Activated CD4-positive, alpha-beta T cell treated with anti-CD3 and anti-CD28 coated beads for 24 hours (primary cell): ENCODE measurements at regions not wholly inside any gene's neighbourhood (a gene's known extent, or its start where the extent isn't known, plus 50 kb on each side); places are given as distances from the start of the nearest gene placed in this dataset.
"Not testable (repeated sequence)": the region's sequence is repeated elsewhere in the genome, so short reads cannot be mapped to it uniquely, and the experiment has no call there.

Experiments used
- DNase-seq, 2 donors: peaks; one replicate each; pipeline ENCODE4 v3.0.0-alpha.2; 2020; ENCODE audit warnings: low read depth in 2 of 2

DNA sequence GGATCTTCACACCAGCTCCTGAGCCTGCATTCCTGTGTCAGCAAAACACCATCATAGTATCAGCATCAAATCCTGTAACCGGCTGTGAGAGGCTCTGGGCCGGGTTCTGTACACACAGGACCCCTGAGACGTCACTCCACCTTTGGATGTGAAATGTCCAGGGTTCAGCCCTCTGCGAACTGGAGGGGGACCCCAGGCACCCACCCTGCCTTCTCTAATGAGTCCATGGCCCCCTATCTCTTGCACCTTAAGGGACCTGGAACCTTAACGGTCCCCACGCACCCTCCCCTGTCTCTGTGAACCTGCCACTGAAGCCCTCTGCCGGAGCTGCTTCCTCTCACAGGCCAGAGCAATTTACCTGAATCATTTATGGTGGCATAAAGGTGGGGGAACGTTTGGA lies 257.8 kb downstream of the NPHP4 start:
- DNase-seq: no peak

DNA sequence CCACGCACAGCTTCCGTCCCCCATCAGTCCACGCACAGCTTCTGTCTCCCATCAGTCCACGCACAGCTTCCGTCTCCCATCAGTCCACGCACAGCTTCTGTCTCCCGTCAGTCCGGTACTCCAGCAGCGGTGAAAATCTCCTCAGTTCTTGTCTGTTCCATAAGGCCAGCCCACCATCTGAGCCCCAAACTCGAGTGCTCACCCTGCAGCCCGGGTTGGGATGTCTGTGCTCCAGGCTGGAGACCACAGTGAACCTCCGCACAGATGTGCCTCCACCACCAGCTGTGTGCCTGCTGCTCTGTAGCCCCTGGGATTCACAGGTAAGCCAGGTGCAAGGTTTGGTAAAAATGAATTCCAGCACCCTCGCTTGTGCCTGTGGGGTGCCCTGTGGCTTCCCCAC lies 258.6 kb downstream of the NPHP4 start:
- no peak for DNase-seq

DNA sequence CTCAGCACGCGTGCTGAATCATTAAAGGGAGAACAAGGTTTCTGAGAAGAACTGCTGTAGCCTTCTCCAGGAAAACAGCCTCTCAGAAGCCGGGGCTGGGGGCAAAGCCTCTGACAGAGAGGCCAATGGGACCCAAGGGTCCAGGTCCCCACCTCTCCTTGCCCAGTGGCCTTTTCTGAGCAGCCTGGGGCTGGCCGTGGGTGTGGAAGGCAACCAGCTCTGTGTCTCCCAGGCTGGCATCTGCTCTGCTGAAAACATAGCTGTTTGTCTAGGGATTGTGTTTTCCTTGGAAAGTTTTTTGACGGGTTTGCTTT lies 261.2 kb downstream of the NPHP4 start:
- no peak for DNase-seq

DNA sequence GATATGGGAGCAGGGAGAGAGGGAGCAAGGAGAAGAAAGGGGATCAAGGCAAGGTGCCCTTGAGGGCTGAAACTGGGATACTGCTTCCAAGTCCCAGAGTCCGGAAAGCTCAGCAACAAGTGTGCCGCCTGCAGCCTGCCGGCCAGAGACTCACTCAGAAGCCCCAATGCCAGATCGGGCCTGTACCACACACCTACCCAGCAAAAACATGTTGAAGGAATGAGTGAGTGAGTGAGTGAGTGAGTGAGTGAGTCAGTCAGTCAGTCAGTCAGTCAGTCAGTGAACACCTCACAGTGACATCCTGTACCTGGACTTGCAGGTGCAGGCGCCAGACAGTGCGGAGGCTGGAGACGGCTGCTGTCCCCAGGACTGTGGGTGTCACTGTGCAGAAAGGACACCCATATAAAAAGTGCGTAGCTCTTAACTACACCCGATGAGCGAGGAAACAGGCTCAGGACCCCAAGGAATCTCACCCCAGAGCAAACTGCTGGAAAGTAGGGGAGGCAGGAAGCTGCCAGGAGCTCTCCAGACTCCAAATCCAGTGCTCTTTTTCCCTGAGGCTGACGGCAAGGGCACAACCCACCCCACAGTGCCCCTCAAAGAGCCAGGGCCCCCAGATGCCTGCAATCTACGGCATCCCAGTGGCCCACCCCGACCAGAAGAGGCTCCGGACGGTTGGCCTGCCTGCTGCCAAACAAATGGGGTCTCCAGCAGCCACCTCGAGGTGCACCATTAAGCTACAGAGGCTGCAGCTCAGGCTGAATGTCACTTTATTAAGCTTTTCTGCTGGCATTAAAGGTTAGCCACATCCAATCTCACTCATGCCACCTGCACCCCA lies 261.7 kb downstream of the NPHP4 start:
- DNase-seq: no peak

DNA sequence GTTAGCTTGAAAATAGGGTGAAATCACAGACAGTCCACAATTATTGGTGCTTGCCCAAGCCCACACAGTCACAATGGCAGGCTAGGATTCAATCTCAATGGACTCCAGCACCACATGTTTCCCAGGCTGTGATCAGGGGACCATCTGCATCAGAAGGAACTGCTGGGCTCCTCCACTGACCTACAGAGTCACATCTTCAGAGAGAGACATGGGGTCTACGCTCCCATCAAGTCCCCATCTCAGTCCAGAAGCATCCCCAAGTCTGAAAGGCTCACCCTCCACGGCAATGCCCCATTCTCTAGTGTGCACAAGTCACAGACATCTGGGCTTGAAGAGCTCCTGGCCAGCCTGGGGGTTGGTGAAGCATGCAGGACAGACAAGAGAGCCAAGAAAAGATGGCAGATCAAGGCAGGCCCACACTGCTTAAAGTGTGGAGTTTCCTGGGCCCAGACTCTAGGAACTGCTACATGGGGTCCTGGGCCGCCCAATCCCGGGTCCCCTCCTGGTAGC lies 262.5 kb downstream of the NPHP4 start:
- no peak for DNase-seq

- DNase-seq: no peak
Observed at GRCh38 chr1:5728663-5729355, 263.4 kb downstream of the NPHP4 start.

- no peak for DNase-seq
Observed at GRCh38 chr1:5727871-5728643, 264.2 kb downstream of the NPHP4 start.

GRCh38 chr1:5727191-5727590 lies 265.0 kb downstream of the NPHP4 start:
- DNase-seq: no peak

DNA sequence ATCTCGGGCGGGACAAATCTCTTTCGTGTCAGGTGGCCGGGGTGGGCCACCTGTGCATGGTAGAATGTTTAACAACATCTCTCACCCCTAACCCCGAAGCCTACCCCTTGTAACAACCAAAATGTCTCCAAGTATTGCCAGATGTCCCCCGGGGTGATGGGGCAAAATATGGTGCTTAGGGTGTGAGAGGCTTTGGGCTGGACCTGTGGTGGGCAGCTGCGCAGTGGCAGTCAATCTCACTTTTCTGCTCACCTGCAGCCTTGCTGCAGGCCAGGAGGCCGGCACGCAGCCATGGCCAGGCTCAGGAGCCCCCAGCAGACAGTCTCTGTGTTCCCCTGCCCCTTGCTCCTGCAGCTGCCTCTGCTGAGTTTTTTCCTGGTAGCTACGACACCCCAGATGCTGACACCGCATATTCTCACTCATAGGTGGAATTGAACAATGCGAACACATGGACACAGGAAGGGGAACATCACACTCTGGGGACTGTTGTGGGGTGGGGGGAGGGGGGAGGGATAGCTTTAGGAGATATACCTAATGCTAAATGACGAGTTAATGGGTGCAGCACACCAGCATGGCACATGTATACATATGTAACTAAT lies 265.5 kb downstream of the NPHP4 start:
- DNase-seq: not testable (repeated sequence)

DNA sequence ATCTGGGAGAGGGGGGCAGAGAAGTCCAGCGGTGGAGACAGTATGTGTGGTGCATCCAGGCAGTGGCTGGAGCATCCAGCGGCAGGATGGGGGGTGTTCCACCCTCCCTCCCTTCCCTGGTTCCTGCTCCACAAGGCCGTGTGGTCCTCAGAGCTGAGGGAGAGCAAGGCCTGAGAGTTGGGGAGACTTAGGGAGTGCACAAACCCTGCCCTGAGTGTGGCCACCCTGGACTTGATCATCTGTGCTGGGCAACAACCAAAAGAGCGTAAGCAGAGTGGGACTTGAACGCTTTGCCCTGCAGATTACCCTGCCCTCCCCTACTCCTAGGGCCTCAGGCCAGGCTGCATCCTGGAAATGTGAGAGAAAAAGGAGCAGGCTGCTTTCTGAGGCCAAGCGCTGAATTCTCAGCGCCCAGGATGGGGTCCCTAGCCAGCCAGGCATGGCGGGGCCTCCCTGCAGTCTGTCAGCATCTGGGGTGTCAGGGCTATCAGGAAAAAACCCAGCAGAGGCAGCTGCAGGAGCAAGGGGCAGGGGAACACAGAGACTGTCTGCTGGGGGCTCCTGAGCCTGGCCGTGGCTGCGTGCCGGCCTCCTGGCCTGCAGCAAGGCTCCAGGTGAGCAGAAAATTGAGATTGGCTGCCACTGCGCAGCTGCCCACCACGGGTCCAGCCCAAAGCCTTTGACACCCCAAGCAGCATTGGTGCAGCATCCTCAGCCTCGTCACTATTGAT lies 266.2 kb downstream of the NPHP4 start:
- DNase-seq: no peak

GRCh38 chr1:5725406-5725805 lies 266.8 kb downstream of the NPHP4 start:
- DNase-seq: no peak

DNA sequence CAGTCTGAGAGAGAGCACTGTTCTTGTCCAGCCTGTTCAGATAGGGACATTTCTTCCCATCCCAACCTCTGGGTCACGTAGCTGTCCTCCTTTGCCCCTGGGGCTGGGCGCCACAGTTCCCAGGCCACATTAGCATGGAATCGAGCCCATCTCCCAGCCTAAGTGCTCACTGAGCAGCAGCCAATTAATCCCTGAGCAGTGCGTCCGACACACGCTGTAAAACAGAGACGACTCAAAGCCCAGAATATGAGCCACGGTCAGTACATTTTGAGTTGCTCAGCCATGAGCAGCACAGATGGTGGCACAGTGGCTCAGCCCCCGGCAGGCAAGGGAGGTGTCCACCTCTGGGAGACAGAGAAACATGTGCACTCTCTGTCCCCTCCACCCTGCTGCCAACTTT lies 267.4 kb downstream of the NPHP4 start:
- no peak for DNase-seq

GRCh38 chr1:5722635-5723164 lies 269.5 kb downstream of the NPHP4 start:
- no peak for DNase-seq

GRCh38 chr1:5721634-5722215 lies 270.5 kb downstream of the NPHP4 start:
- DNase-seq: no peak

DNA sequence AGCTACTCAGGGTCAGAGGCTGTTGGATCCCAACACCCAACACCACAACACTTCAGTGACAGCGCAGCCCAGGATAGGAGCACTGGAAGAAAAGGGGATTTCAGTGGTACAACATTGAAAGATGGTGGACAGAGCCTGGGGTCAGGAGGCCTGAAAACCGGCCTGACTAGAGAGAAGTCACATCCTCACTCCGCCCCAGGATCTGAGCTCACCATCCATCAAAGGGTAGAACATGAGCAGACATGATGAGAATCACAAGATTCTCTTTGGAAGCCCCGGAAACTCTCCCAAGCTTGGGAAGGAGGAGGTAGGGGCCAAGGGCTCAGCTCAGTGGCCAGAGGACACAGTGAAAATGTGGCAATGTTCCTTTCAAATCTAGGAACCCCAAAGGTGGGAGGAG lies 271.3 kb downstream of the NPHP4 start:
- DNase-seq: no peak

- no peak for DNase-seq
Observed at GRCh38 chr1:5720484-5720883, 271.7 kb downstream of the NPHP4 start.

DNA sequence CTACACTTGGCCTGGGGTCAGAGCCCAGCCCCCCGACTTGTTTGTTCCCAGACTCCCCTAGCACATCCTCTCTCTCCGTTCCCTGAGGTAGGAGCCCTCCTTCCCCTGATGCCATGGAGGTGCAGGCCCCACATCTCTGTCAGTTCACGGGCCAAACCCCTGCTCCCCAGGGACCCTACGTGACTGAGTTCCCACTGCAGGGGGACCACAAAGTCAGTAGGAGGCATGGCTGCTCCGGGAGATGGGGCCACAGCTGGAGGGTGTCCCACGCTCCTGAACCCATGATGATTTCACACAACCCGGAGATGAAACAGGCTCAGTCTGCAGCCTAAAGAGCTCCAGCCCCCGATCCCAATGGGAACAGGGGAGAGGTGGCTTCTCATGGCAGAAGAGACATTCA lies 272.2 kb downstream of the NPHP4 start:
- no peak for DNase-seq

DNA sequence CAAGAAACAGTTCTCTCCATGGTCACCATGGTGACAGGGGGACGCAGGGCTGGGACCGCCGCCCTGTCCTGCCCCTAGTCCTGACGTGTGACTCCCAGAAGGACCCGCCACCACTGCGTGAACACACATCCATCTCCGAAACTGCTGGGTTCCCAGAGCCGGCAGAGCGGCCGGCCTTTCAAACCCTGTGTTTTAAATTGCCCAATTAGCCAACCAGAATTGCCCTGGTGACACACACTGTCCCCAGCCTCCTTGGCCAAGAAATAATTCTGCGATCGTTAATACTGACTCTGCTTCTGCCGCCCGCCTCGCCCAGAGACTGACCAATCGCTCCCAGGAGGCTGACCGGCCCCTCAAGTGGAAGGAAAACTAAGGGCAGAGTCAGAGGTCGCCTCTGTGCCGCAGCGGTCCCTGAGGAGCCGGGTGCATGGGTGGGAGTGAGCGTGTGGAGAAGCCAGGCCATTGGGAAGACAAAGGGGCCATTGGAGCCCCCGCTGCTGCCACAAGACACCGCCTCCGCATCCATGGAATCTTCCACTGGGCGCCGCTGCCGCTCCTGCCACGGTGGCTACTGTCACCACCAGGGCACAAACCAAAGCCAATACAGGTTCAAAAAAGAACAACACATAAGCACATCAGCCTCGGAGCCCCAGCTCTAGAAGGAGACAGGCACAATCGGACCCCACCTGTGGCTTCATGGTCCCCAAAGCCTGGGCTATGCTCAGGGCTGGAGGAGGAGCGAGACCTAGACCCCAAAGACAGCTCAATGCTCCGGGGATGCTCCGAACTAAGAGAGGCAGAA lies 273.2 kb downstream of the NPHP4 start:
- no peak for DNase-seq

DNA sequence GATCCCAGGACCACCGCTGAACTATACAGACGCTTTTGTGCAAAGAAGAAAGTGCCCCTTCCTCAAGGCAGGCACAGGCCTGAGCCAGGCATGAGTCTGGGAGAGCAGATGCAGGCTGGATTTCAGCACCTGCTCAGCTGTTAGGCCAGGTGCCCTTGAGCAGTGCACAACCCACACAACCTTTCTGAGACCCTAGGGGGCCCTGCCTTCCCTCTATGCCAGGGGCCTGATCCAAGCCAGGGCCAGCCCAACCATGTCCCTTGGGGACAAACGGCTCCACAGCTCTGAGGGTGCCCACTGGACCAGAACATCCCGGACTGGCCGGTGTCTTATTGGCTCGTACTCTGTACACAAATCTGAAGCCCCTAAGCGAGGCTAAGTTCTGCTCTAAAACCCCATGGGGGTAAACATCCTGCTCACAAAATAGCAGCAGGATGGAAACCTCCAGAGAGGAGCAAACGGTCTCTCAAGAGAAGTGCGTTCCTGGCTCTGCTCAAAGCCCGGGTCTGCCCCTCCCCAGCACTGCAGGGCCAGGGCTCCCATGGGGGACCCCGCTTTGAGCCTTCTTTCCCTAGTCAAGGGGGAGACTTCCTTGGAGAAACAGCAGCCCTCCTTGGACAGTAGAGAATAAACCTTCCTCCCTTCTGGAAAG lies 275.1 kb downstream of the NPHP4 start:
- no peak for DNase-seq
